Astrocyte (in vitro differentiated cells and primary cell): ENCODE measurements at regions not wholly inside any gene's neighbourhood (a gene's known extent, or its start where the extent isn't known, plus 50 kb on each side); places are given as distances from the start of the nearest gene placed in this dataset.
"Not testable (repeated sequence)": the region's sequence is repeated elsewhere in the genome, so short reads cannot be mapped to it uniquely, and the experiment has no call there.

ENCODE experiments used
- DNase-seq: peaks from one replicate; pipeline ENCODE4 v3.0.0-alpha.2; 2010; ENCODE audit warnings: low read depth
- FAIRE-seq: peaks from 2 replicates; lab custom pipeline; 2011; peaks lifted over from hg19 to GRCh38; lab: Jason Lieb, UNC
- H2AFZ ChIP-seq: 2 replicates; pipeline ENCODE4 v1.6.0; 2012; ENCODE audit warnings: low read depth, low read length, inconsistent platforms
- H3K27ac ChIP-seq: 2 replicates; pipeline ENCODE4 v1.5.1; 2011; ENCODE audit warnings: low read depth, low read length, inconsistent platforms
- H3K27me3 ChIP-seq: 2 replicates; pipeline ENCODE4 v1.6.0; 2011; ENCODE audit warnings: low read length, inconsistent platforms; ENCODE audit not compliant: insufficient read depth
- H3K36me3 ChIP-seq: 2 replicates; pipeline ENCODE4 v1.5.1; 2011; ENCODE audit warnings: low read length, inconsistent platforms; ENCODE audit not compliant: insufficient read depth
- H3K4me1 ChIP-seq: 2 replicates; pipeline ENCODE4 v1.5.1; 2011; ENCODE audit warnings: low read length, inconsistent platforms; ENCODE audit not compliant: insufficient read depth
- H3K4me2 ChIP-seq: 2 replicates; pipeline ENCODE4 v1.6.0; 2012; ENCODE audit warnings: low read length, inconsistent platforms
- H3K4me3 ChIP-seq: 2 replicates; pipeline ENCODE4 v1.5.1; 2011; ENCODE audit warnings: low read depth, mild to moderate bottlenecking, low read length, inconsistent platforms; ENCODE audit not compliant: insufficient read depth
- H3K79me2 ChIP-seq: 2 replicates; pipeline ENCODE4 v1.6.0; 2012; ENCODE audit warnings: mild to moderate bottlenecking, low read length, inconsistent platforms; ENCODE audit not compliant: insufficient read depth
- H3K9ac ChIP-seq: 2 replicates; pipeline ENCODE4 v1.6.0; 2012; ENCODE audit warnings: mild to moderate bottlenecking, low read length, inconsistent platforms
- H3K9me3 ChIP-seq: 2 replicates; pipeline ENCODE4 v1.5.1; 2012; ENCODE audit warnings: low read depth, mild to moderate bottlenecking, low read length, inconsistent platforms; ENCODE audit not compliant: insufficient read depth
- H4K20me1 ChIP-seq: 2 replicates; pipeline ENCODE4 v1.6.0; 2012; ENCODE audit warnings: low read length, inconsistent platforms; ENCODE audit not compliant: insufficient read depth
- H3K27ac Mint-ChIP-seq: one replicate; pipeline ENCODE4 v1.8.0; 2021; ENCODE audit warnings: mild to moderate bottlenecking, mixed read lengths; ENCODE audit not compliant: unreplicated experiment
- H3K27me3 Mint-ChIP-seq: one replicate; pipeline ENCODE4 v1.8.0; 2021; ENCODE audit warnings: low read depth, mixed read lengths; ENCODE audit not compliant: unreplicated experiment
- H3K36me3 Mint-ChIP-seq: one replicate; pipeline ENCODE4 v1.8.0; 2021; ENCODE audit warnings: low read depth, mixed read lengths; ENCODE audit not compliant: unreplicated experiment
- H3K4me1 Mint-ChIP-seq: one replicate; pipeline ENCODE4 v1.8.0; 2021; ENCODE audit warnings: low read depth, mixed read lengths; ENCODE audit not compliant: unreplicated experiment
- H3K4me3 Mint-ChIP-seq: one replicate; pipeline ENCODE4 v1.8.0; 2021; ENCODE audit warnings: mild to moderate bottlenecking, moderate library complexity, mixed read lengths; ENCODE audit not compliant: unreplicated experiment
- H3K9me3 Mint-ChIP-seq: one replicate; pipeline ENCODE4 v1.8.0; 2021; ENCODE audit warnings: mild to moderate bottlenecking, mixed read lengths; ENCODE audit not compliant: unreplicated experiment
- EZH2 ChIP-seq: IDR thresholded peaks from 2 replicates; pipeline ENCODE4 v1.6.1; 2012; ENCODE audit warnings: mild to moderate bottlenecking, low read length, inconsistent platforms; ENCODE audit not compliant: insufficient read depth
- TF ChIP-seq, protein P1 (sequence below): IDR thresholded peaks from 2 replicates; pipeline ENCODE4 v1.5.1; 2011; ENCODE audit warnings: low read depth, mild to moderate bottlenecking, inconsistent platforms, low read length, moderate library complexity; ENCODE audit not compliant: insufficient read depth

- Histone ChIP-seq H3K9ac (no peak overlapping the region), H4K20me1 (no peaks in the 10 kb centered on the region), H3K9me3 (no peaks in the 10 kb centered on the region), H3K36me3 (no peaks in the 10 kb centered on the region), H3K79me2 (no peaks in the 10 kb centered on the region), H3K4me1 (no peaks in the 10 kb centered on the region), H3K27me3 (no peaks in the 10 kb centered on the region), H3K27ac (no peak overlapping the region), H3K4me3 (no peak overlapping the region), H2AFZ (no peak overlapping the region), H3K4me2 (no peak overlapping the region)
- Mint-ChIP-seq H3K4me3 (no peak overlapping the region), H3K27me3 (peaks cover 7% of the 10 kb centered on the region), H3K9me3 (no peaks in the 10 kb centered on the region), H3K27ac (no peak overlapping the region), H3K36me3 (no peaks in the 10 kb centered on the region), H3K4me1 (no peaks in the 10 kb centered on the region)
- DNase-seq (no peak), FAIRE-seq (no peak)
- TF ChIP-seq EZH2 = no peak
- TF ChIP-seq, protein P1, sequence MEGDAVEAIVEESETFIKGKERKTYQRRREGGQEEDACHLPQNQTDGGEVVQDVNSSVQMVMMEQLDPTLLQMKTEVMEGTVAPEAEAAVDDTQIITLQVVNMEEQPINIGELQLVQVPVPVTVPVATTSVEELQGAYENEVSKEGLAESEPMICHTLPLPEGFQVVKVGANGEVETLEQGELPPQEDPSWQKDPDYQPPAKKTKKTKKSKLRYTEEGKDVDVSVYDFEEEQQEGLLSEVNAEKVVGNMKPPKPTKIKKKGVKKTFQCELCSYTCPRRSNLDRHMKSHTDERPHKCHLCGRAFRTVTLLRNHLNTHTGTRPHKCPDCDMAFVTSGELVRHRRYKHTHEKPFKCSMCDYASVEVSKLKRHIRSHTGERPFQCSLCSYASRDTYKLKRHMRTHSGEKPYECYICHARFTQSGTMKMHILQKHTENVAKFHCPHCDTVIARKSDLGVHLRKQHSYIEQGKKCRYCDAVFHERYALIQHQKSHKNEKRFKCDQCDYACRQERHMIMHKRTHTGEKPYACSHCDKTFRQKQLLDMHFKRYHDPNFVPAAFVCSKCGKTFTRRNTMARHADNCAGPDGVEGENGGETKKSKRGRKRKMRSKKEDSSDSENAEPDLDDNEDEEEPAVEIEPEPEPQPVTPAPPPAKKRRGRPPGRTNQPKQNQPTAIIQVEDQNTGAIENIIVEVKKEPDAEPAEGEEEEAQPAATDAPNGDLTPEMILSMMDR = no peak
Measured at GRCh38 chr3:139227827-139228226, 116.0 kb upstream of the MRPS22 start.

GRCh38 chr3:139230391-139230790 is 113.4 kb upstream of the MRPS22 start:
- no peak overlapping the region for H3K27ac Mint-ChIP-seq
- H3K36me3 Mint-ChIP-seq = no peaks in the 10 kb centered on the region
- DNase-seq = no peak
- Histone ChIP-seq H3K4me3 (no peak overlapping the region), H3K4me1 (no peaks in the 10 kb centered on the region), H3K79me2 (no peaks in the 10 kb centered on the region), H3K36me3 (no peaks in the 10 kb centered on the region), H2AFZ (no peak overlapping the region), H3K27ac (no peak overlapping the region), H3K9me3 (no peaks in the 10 kb centered on the region), H4K20me1 (no peaks in the 10 kb centered on the region), H3K9ac (no peak overlapping the region), H3K27me3 (no peaks in the 10 kb centered on the region), H3K4me2 (no peak overlapping the region)
- no peak for TF ChIP-seq EZH2
- TF ChIP-seq, protein P1 = no peak
- no peak for FAIRE-seq
- H3K27me3 Mint-ChIP-seq = peaks cover 6% of the 10 kb centered on the region
- H3K4me1 Mint-ChIP-seq = no peaks in the 10 kb centered on the region
- H3K9me3 Mint-ChIP-seq = no peaks in the 10 kb centered on the region
- no peak overlapping the region for H3K4me3 Mint-ChIP-seq

DNA sequence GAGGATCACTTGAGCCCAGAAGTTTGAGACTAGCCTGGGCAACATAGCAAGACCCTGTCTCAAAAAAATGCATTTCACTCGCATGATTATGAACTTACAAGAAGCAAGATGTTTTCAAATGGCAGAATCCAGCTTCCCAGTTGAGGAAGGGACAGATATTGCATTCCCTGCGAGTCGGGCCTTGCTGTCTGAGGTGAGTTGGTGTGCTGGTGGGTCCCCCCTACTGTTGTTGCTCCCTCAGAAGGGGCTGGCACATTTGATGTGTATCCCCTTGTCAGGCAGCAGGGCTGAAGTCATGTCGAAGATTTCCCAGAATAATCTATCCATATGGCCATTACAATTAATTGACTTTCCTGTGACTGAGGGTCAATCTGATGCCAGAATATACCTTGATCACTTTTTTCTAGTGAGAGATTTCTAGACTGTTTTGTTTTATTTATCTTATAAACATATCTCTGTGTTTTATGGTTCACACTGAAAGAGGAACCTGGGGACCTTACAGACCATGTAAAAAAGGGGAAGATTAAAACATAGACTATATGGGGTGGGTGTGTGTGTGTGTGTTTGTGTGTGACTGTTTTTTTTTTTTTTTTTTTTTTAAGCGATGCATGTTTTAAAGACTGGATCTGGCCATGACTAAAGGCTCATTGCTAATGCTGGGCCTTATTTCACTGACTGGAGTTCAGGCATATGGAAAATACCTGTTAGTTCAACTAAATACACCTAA is 112.1 kb upstream of the MRPS22 start:
- no peak overlapping the region for H3K27ac Mint-ChIP-seq
- H3K9me3 Mint-ChIP-seq = no peaks in the 10 kb centered on the region
- H2AFZ ChIP-seq = no peak overlapping the region
- H3K9me3 ChIP-seq = no peaks in the 10 kb centered on the region
- peaks cover 2% of the 10 kb centered on the region for H3K27me3 Mint-ChIP-seq
- H3K4me2 ChIP-seq = no peak overlapping the region
- no peak for DNase-seq
- H3K4me3 ChIP-seq = no peak overlapping the region
- H3K36me3 ChIP-seq = no peaks in the 10 kb centered on the region
- FAIRE-seq = no peak
- H3K27me3 ChIP-seq = no peaks in the 10 kb centered on the region
- no peak overlapping the region for H3K4me3 Mint-ChIP-seq
- H3K4me1 Mint-ChIP-seq = no peaks in the 10 kb centered on the region
- no peaks in the 10 kb centered on the region for H3K4me1 ChIP-seq
- H3K27ac ChIP-seq = no peak overlapping the region
- TF ChIP-seq, protein P1 = no peak
- H3K9ac ChIP-seq = no peak overlapping the region
- no peaks in the 10 kb centered on the region for H3K79me2 ChIP-seq
- no peaks in the 10 kb centered on the region for H3K36me3 Mint-ChIP-seq
- no peaks in the 10 kb centered on the region for H4K20me1 ChIP-seq

- not testable (repeated sequence) for FAIRE-seq, H3K4me1 ChIP-seq, H3K9me3 Mint-ChIP-seq, H3K27ac Mint-ChIP-seq, H4K20me1 ChIP-seq, H3K4me2 ChIP-seq, DNase-seq, H2AFZ ChIP-seq, H3K4me3 ChIP-seq, H3K27me3 Mint-ChIP-seq, H3K4me1 Mint-ChIP-seq, H3K36me3 Mint-ChIP-seq, H3K79me2 ChIP-seq, H3K27ac ChIP-seq, H3K9me3 ChIP-seq, H3K9ac ChIP-seq, H3K4me3 Mint-ChIP-seq, H3K27me3 ChIP-seq, H3K36me3 ChIP-seq
Measured at GRCh38 chr3:139232341-139232740, 111.5 kb upstream of the MRPS22 start.
